HEK293 (cell line): ENCODE measurements at regions not wholly inside any gene's neighbourhood (a gene's known extent, or its start where the extent isn't known, plus 50 kb on each side); places are given as distances from the start of the nearest gene placed in this dataset.

Source experiments
- CTCF ChIA-PET: fragments of 350-600 bp; formaldehyde crosslinking; extraction: SDS; loops from one replicate; lab custom pipeline; 2021; ENCODE audit warnings: antibody characterized with exemption; lab: Yijun Ruan, JAX
- POLR2A ChIA-PET: fragments of 300-600 bp; formaldehyde crosslinking; extraction: SDS; loops from one replicate; lab custom pipeline; 2020; ENCODE audit warnings: antibody characterized with exemption, inconsistent platforms; lab: Yijun Ruan, JAX
- H3K27ac ChIP-seq: fragments of 200-500 bp; sonication (Bioruptor generic); 2 replicates; pipeline ENCODE4 v1.5.1; 2014; ENCODE audit warnings: low read depth, low read length, control low read depth, inconsistent platforms; ENCODE audit errors: extremely low read depth
- H3K36me3 ChIP-seq, 2 experiments: fragments of 200-500 bp in 1 of 2; sonication (Bioruptor generic) in 1 of 2; 1 replicate in 1 of 2; 2 replicates in 1 of 2; pipeline ENCODE4 v1.5.1; 2014 to 2017; ENCODE audit warnings: inconsistent platforms in 2 of 2, low read length in 2 of 2; ENCODE audit not compliant: control insufficient read depth in 2 of 2, insufficient read depth in 1 of 2
- H3K4me1 ChIP-seq: fragments of 200-500 bp; sonication (Bioruptor generic); 2 replicates; pipeline ENCODE4 v1.5.1; 2014; ENCODE audit warnings: mild to moderate bottlenecking, low read length, inconsistent platforms; ENCODE audit not compliant: control insufficient read depth, insufficient read depth
- H3K4me3 ChIP-seq: 2 replicates; pipeline ENCODE4 v1.5.1; 2011; ENCODE audit warnings: low read depth, mild to moderate bottlenecking, control low read depth, low read length, moderate library complexity
- H3K9me3 ChIP-seq: fragments of 200-500 bp; sonication (Bioruptor generic); 2 replicates; pipeline ENCODE4 v1.5.1; 2014; ENCODE audit warnings: low read depth, low read length, inconsistent platforms; ENCODE audit not compliant: control insufficient read depth, insufficient read depth
- GLIS1 ChIP-seq: fragments of 450-650 bp; formaldehyde crosslinking; IDR thresholded peaks from 2 replicates; pipeline ENCODE4 v1.5.1; 2016; ENCODE audit warnings: missing biosample characterization, missing genetic modification characterization
- HOXD13 ChIP-seq: sonication (generic); formaldehyde crosslinking; IDR thresholded peaks from 2 replicates; pipeline ENCODE4 v1.8.0; 2022; ENCODE audit warnings: missing genetic modification reagents, borderline replicate concordance
- IKZF3 ChIP-seq: fragments of 450-650 bp; IDR thresholded peaks from 2 replicates; pipeline ENCODE4 v1.5.0; 2018; ENCODE audit warnings: missing biosample characterization, mild to moderate bottlenecking, missing genetic modification characterization, moderate library complexity
- MZF1 ChIP-seq: fragments of 450-650 bp; formaldehyde crosslinking; IDR thresholded peaks from 2 replicates; pipeline ENCODE4 v1.5.1; 2017; ENCODE audit warnings: missing biosample characterization, missing genetic modification characterization, borderline replicate concordance
- OSR2 ChIP-seq: fragments of 450-650 bp; formaldehyde crosslinking; IDR thresholded peaks from 2 replicates; pipeline ENCODE4 v1.5.1; 2016; ENCODE audit warnings: missing biosample characterization, missing genetic modification characterization
- OVOL3 ChIP-seq: fragments of 450-650 bp; formaldehyde crosslinking; IDR thresholded peaks from 2 replicates; pipeline ENCODE4 v1.5.1; 2016; ENCODE audit warnings: missing biosample characterization, missing genetic modification characterization
- TRIM28 ChIP-seq: IDR thresholded peaks from 2 replicates; pipeline ENCODE4 v1.6.1; 2011; ENCODE audit warnings: low read length, control low read depth, borderline replicate concordance
- ZNF138 ChIP-seq: fragments of 450-650 bp; formaldehyde crosslinking; IDR thresholded peaks from 2 replicates; pipeline ENCODE4 v1.5.1; 2016; ENCODE audit warnings: missing biosample characterization, missing genetic modification characterization, borderline replicate concordance
- ZNF146 ChIP-seq: fragments of 450-650 bp; formaldehyde crosslinking; IDR thresholded peaks from 2 replicates; pipeline ENCODE4 v1.5.1; 2016; ENCODE audit warnings: missing biosample characterization, missing genetic modification characterization
- ZNF202 ChIP-seq: fragments of 450-650 bp; formaldehyde crosslinking; IDR thresholded peaks from 2 replicates; pipeline ENCODE4 v1.5.1; 2016; ENCODE audit warnings: missing biosample characterization, missing genetic modification characterization, borderline replicate concordance
- ZNF274 ChIP-seq, 2 experiments: fragments of 200-500 bp in 1 of 2; fragments of 450-650 bp in 1 of 2; sonication (Bioruptor generic) in 1 of 2; formaldehyde crosslinking in 1 of 2; IDR thresholded peaks; 2 replicates each; pipeline versions ENCODE4 v1.5.1 to v1.6.1; 2014 to 2016; ENCODE audit warnings: borderline replicate concordance in 1 of 2, inconsistent platforms in 1 of 2, low read length in 1 of 2, missing biosample characterization in 1 of 2, missing genetic modification characterization in 1 of 2
- ZNF292 ChIP-seq: fragments of 450-650 bp; formaldehyde crosslinking; IDR thresholded peaks from 2 replicates; pipeline ENCODE4 v1.5.1; 2016; ENCODE audit warnings: low read depth, missing biosample characterization, missing genetic modification characterization, borderline replicate concordance
- ZNF362 ChIP-seq: fragments of 450-650 bp; formaldehyde crosslinking; IDR thresholded peaks from 2 replicates; pipeline ENCODE4 v1.5.1; 2016; ENCODE audit warnings: missing biosample characterization, missing genetic modification characterization
- ZNF366 ChIP-seq: fragments of 450-650 bp; formaldehyde crosslinking; conservative IDR thresholded peaks from 2 replicates; pipeline ENCODE4 v1.5.1; 2016; ENCODE audit warnings: missing biosample characterization, missing genetic modification characterization
- ZNF398 ChIP-seq: fragments of 450-650 bp; formaldehyde crosslinking; IDR thresholded peaks from 2 replicates; pipeline ENCODE4 v1.5.1; 2017; ENCODE audit warnings: missing biosample characterization, missing genetic modification characterization
- ZNF426 ChIP-seq: fragments of 450-650 bp; formaldehyde crosslinking; IDR thresholded peaks from 2 replicates; pipeline ENCODE4 v1.5.1; 2017; ENCODE audit warnings: missing biosample characterization, missing genetic modification characterization, mild to moderate bottlenecking, inconsistent platforms, moderate library complexity
- ZNF433 ChIP-seq: fragments of 450-650 bp; formaldehyde crosslinking; IDR thresholded peaks from 2 replicates; pipeline ENCODE4 v1.5.1; 2016; ENCODE audit warnings: missing biosample characterization, missing genetic modification characterization, low read depth
- ZNF513 ChIP-seq: fragments of 450-650 bp; IDR thresholded peaks from 2 replicates; pipeline ENCODE4 v1.5.1; 2018; ENCODE audit warnings: missing biosample characterization, missing genetic modification characterization
- ZNF521 ChIP-seq: fragments of 450-650 bp; formaldehyde crosslinking; IDR thresholded peaks from 2 replicates; pipeline ENCODE4 v1.5.1; 2017; ENCODE audit warnings: missing biosample characterization, mild to moderate bottlenecking, missing genetic modification characterization
- ZNF548 ChIP-seq: fragments of 450-650 bp; formaldehyde crosslinking; IDR thresholded peaks from 2 replicates; pipeline ENCODE4 v1.5.1; 2016; ENCODE audit warnings: missing biosample characterization, missing genetic modification characterization
- ZNF549 ChIP-seq: fragments of 450-650 bp; IDR thresholded peaks from 2 replicates; pipeline ENCODE4 v1.5.1; 2018; ENCODE audit warnings: missing biosample characterization, missing genetic modification characterization, mild to moderate bottlenecking, inconsistent platforms, moderate library complexity
- ZNF596 ChIP-seq: fragments of 450-650 bp; IDR thresholded peaks from 2 replicates; pipeline ENCODE4 v1.5.0; 2018; ENCODE audit warnings: missing biosample characterization, mild to moderate bottlenecking, missing genetic modification characterization, moderate library complexity
- ZNF621 ChIP-seq: fragments of 450-650 bp; formaldehyde crosslinking; IDR thresholded peaks from 2 replicates; pipeline ENCODE4 v1.5.1; 2017; ENCODE audit warnings: missing biosample characterization, missing genetic modification characterization
- ZNF623 ChIP-seq: fragments of 450-650 bp; formaldehyde crosslinking; IDR thresholded peaks from 2 replicates; pipeline ENCODE4 v1.5.1; 2016; ENCODE audit warnings: missing biosample characterization, missing genetic modification characterization
- ZNF624 ChIP-seq: fragments of 450-650 bp; formaldehyde crosslinking; IDR thresholded peaks from 2 replicates; pipeline ENCODE4 v1.5.1; 2017; ENCODE audit warnings: missing biosample characterization, missing genetic modification characterization
- ZNF654 ChIP-seq: fragments of 450-650 bp; formaldehyde crosslinking; IDR thresholded peaks from 2 replicates; pipeline ENCODE4 v1.5.1; 2016; ENCODE audit warnings: low read depth, missing biosample characterization, missing genetic modification characterization
- ZNF658 ChIP-seq: fragments of 450-650 bp; formaldehyde crosslinking; IDR thresholded peaks from 2 replicates; pipeline ENCODE4; 2016; ENCODE audit warnings: missing biosample characterization, missing genetic modification characterization
- ZNF660 ChIP-seq: fragments of 450-650 bp; IDR thresholded peaks from 2 replicates; pipeline ENCODE4 v1.5.1; 2018; ENCODE audit warnings: missing biosample characterization, mild to moderate bottlenecking, missing genetic modification characterization
- ZNF701 ChIP-seq: fragments of 450-650 bp; formaldehyde crosslinking; IDR thresholded peaks from 2 replicates; pipeline ENCODE4 v1.5.1; 2016; ENCODE audit warnings: missing biosample characterization, missing genetic modification characterization
- ZNF792 ChIP-seq: fragments of 450-650 bp; formaldehyde crosslinking; IDR thresholded peaks from 2 replicates; pipeline ENCODE4 v1.5.1; 2016; ENCODE audit warnings: missing biosample characterization, missing genetic modification characterization
- ZSCAN23 ChIP-seq: fragments of 450-650 bp; formaldehyde crosslinking; IDR thresholded peaks from 2 replicates; pipeline ENCODE4 v1.5.1; 2016; ENCODE audit warnings: missing biosample characterization, missing genetic modification characterization

- H3K4me1 ChIP-seq = no peaks in the 10 kb centered on the region
- POLR2A ChIA-PET = no interaction called here
- H3K27ac ChIP-seq = no peak overlapping the region
- no peaks in the 10 kb centered on the region for H3K9me3 ChIP-seq
- H3K36me3 ChIP-seq = no peaks in the 10 kb centered on the region
- no peak overlapping the region for H3K4me3 ChIP-seq
- CTCF ChIA-PET = interaction anchor here (0.7 to 1.3 kb wide), 2 partner anchors 84 to 101 kb away, joined by 3 to 4 read pairs; no protein-coding TSS in a partner anchor
- TF ChIP-seq ZNF654 (tag by site-specific recombination) (no peak), ZNF513 (tag by site-specific recombination) (no peak), ZNF146 (no peak), ZNF398 (tag by site-specific recombination) (no peak), ZNF426 (tag by site-specific recombination) (no peak), TRIM28 (no peak), ZNF621 (tag by site-specific recombination) (no peak), IKZF3 (no peak), ZNF138 (tag by site-specific recombination) (no peak), ZNF624 (no peak), OSR2 (tag by site-specific recombination) (no peak), ZNF660 (tag by site-specific recombination) (no peak), ZNF433 (no peak), ZNF623 (tag by site-specific recombination) (no peak)
Observed at GRCh38 chr3:116871905-116872304, 162.3 kb downstream of the TUSC7 start.

- H3K27ac ChIP-seq = no peak overlapping the region
- no peaks in the 10 kb centered on the region for H3K4me1 ChIP-seq
- TF ChIP-seq ZNF549 (tag by site-specific recombination) (no peak), ZNF202 (tag by site-specific recombination) (no peak), ZNF623 (tag by site-specific recombination) (no peak), ZSCAN23 (tag by site-specific recombination) (no peak), ZNF362 (tag by site-specific recombination) (no peak), ZNF792 (no peak), ZNF548 (tag by site-specific recombination) (no peak), GLIS1 (tag by site-specific recombination) (no peak), ZNF366 (tag by site-specific recombination) (no peak), OVOL3 (tag by site-specific recombination) (no peak), ZNF596 (no peak), ZNF701 (tag by site-specific recombination) (no peak), MZF1 (tag by site-specific recombination) (no peak), ZNF274 (IDR thresholded peaks at IDR 0.05; ENCODE audit: low read length) (no peak), ZNF274 (tag by site-specific recombination; IDR thresholded peaks at IDR 0.05; ENCODE audit: borderline replicate concordance) (no peak), ZNF426 (tag by site-specific recombination) (no peak), OSR2 (tag by site-specific recombination) (no peak), ZNF521 (no peak), ZNF292 (tag by site-specific recombination) (no peak), HOXD13 (CRISPR knock-in tag) (no peak), ZNF658 (tag by site-specific recombination) (no peak)
- no peaks in the 10 kb centered on the region for H3K36me3 ChIP-seq
- no peak overlapping the region for H3K4me3 ChIP-seq
- ChIA-PET CTCF (interaction anchor here (0.7 to 1.3 kb wide), 2 partner anchors 102 to 368 kb away, joined by 3 to 4 read pairs; no protein-coding TSS in a partner anchor), POLR2A (no interaction called here)
- no peaks in the 10 kb centered on the region for H3K9me3 ChIP-seq
Observed at GRCh38 chr3:116872688-116873087, 163.1 kb downstream of the TUSC7 start.
